ENCODE measurements at regions not wholly inside any gene's neighbourhood (a gene's known extent, or its start where the extent isn't known, plus 50 kb on each side); places are given as distances from the start of the nearest gene placed in this dataset.

DNA sequence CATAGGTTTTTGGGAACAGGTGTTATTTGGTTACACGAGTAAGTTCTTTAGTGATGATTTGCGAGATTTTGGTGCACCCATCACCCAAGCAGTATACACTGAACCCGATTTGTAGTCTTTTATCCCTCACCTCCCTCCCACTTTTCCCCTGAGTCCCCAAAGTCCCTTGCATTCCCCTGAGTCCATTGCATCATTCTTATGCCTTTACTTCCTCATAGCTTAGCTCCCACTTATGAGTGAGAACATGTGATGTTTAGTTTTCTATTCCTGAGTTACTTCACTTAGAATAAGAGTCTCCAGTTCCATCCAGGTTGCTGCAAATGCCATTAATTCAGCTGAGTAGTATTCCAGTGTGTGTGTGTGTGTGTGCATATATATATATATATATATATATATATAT is 97.2 kb upstream of the EDNRB start:
- CTCF ChIA-PET = no interaction called here
- TF ChIP-seq, protein P1, sequence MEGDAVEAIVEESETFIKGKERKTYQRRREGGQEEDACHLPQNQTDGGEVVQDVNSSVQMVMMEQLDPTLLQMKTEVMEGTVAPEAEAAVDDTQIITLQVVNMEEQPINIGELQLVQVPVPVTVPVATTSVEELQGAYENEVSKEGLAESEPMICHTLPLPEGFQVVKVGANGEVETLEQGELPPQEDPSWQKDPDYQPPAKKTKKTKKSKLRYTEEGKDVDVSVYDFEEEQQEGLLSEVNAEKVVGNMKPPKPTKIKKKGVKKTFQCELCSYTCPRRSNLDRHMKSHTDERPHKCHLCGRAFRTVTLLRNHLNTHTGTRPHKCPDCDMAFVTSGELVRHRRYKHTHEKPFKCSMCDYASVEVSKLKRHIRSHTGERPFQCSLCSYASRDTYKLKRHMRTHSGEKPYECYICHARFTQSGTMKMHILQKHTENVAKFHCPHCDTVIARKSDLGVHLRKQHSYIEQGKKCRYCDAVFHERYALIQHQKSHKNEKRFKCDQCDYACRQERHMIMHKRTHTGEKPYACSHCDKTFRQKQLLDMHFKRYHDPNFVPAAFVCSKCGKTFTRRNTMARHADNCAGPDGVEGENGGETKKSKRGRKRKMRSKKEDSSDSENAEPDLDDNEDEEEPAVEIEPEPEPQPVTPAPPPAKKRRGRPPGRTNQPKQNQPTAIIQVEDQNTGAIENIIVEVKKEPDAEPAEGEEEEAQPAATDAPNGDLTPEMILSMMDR (IDR thresholded peaks at IDR 0.05) = no peak
- POLR2A ChIA-PET = no interaction called here
- Mint-ChIP-seq H3K4me3 (no peak overlapping the region), H3K27me3 (no peaks in the 10 kb centered on the region), H3K4me1 (no peaks in the 10 kb centered on the region), H3K9me3 (peaks cover 7% of the 10 kb centered on the region), H3K27ac (no peak overlapping the region), H3K36me3 (ENCODE audit: low read depth) (no peaks in the 10 kb centered on the region)
- no peak for DNase-seq
- no peak for ATAC-seq (ENCODE audit: low read depth)
- intact Hi-C loops (cut with micrococcal nuclease) = no loop called here

- Mint-ChIP-seq H3K4me1 (no peaks in the 10 kb centered on the region), H3K27ac (no peak overlapping the region), H3K4me3 (no peak overlapping the region), H3K36me3 (ENCODE audit: low read depth) (no peaks in the 10 kb centered on the region), H3K27me3 (no peaks in the 10 kb centered on the region), H3K9me3 (peaks cover 6% of the 10 kb centered on the region)
- ChIA-PET CTCF (no interaction called here), POLR2A (no interaction called here)
- DNase-seq (no peak), ATAC-seq (ENCODE audit: low read depth) (no peak)
- intact Hi-C loops (cut with micrococcal nuclease) = no loop called here
- TF ChIP-seq, protein P1 (IDR thresholded peaks at IDR 0.05) = no peak
Measured at GRCh38 chr13:78012046-78012445, 93.4 kb upstream of the EDNRB start.

DNA sequence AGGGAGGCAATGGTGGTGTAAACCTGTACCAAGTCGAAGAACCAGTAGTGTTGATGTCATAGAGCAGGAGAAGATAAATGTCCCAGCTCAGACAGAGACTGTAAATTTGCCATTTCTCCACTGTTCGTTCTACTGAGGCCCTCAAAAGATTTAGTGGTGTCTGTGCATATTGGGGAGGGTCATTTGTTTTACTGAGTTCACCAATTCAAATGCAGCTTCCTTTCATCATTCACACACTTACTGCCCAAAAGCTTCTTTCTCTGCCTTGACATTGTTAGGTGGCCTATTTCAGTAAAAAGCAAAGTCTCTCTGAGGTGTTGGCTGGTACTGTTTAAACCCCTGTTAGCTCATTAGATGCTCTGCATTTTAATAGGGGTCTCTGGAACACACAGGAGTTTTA is 86.2 kb upstream of the EDNRB start:
- ChIA-PET CTCF (no interaction called here), POLR2A (no interaction called here)
- H3K4me3 Mint-ChIP-seq = no peak overlapping the region
- H3K27me3 Mint-ChIP-seq = peaks cover 3% of the 10 kb centered on the region
- no peaks in the 10 kb centered on the region for H3K4me1 Mint-ChIP-seq
- DNase-seq = no peak
- intact Hi-C loops (cut with micrococcal nuclease) = no loop called here
- TF ChIP-seq, protein P1 (IDR thresholded peaks at IDR 0.05) = no peak
- H3K9me3 Mint-ChIP-seq = peaks cover 13% of the 10 kb centered on the region
- H3K27ac Mint-ChIP-seq = no peak overlapping the region
- no peaks in the 10 kb centered on the region for H3K36me3 Mint-ChIP-seq (ENCODE audit: low read depth)
- ATAC-seq (ENCODE audit: low read depth) = no peak

DNA sequence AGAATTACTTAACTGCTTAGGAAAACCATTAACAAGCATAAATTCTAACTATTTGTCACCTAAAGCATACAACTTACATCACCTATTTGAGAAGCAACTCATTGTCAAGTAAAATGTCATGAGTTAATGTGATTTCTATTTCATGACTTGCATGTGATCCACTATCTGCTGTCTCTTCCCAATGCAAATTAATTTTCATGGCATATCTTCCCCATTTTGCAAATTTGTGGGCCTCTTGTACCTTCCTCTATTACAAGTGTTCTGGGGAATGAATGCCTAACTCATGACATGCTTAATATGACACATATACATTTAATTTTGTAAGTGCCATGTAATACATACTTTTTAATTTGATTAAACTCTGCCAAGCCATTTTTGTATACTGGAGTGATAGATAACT is 81.1 kb upstream of the EDNRB start:
- ATAC-seq (ENCODE audit: low read depth) (no peak), DNase-seq (no peak)
- Mint-ChIP-seq H3K27ac (no peak overlapping the region), H3K36me3 (ENCODE audit: low read depth) (no peaks in the 10 kb centered on the region), H3K4me1 (no peaks in the 10 kb centered on the region), H3K9me3 (peaks cover 18% of the 10 kb centered on the region), H3K4me3 (no peak overlapping the region), H3K27me3 (peaks cover 8% of the 10 kb centered on the region)
- intact Hi-C loops (cut with micrococcal nuclease) = no loop called here
- TF ChIP-seq, protein P1 (IDR thresholded peaks at IDR 0.05) = no peak
- CTCF ChIA-PET = no interaction called here
- POLR2A ChIA-PET = no interaction called here

- Mint-ChIP-seq H3K27ac (no peak overlapping the region), H3K9me3 (peaks cover 5% of the 10 kb centered on the region), H3K36me3 (ENCODE audit: low read depth) (no peaks in the 10 kb centered on the region), H3K4me1 (no peaks in the 10 kb centered on the region), H3K4me3 (no peak overlapping the region), H3K27me3 (peaks cover 3% of the 10 kb centered on the region)
- POLR2A ChIA-PET = no interaction called here
- DNase-seq (no peak), ATAC-seq (ENCODE audit: low read depth) (no peak)
- intact Hi-C loops (cut with micrococcal nuclease) = no loop called here
- CTCF ChIA-PET = no interaction called here
- TF ChIP-seq, protein P1 (IDR thresholded peaks at IDR 0.05) = no peak
Measured at GRCh38 chr13:77994166-77994565, 75.5 kb upstream of the EDNRB start.
